ENCODE measurements at regions not wholly inside any gene's neighbourhood (a gene's known extent, or its start where the extent isn't known, plus 50 kb on each side); places are given as distances from the start of the nearest gene placed in this dataset.

DNA sequence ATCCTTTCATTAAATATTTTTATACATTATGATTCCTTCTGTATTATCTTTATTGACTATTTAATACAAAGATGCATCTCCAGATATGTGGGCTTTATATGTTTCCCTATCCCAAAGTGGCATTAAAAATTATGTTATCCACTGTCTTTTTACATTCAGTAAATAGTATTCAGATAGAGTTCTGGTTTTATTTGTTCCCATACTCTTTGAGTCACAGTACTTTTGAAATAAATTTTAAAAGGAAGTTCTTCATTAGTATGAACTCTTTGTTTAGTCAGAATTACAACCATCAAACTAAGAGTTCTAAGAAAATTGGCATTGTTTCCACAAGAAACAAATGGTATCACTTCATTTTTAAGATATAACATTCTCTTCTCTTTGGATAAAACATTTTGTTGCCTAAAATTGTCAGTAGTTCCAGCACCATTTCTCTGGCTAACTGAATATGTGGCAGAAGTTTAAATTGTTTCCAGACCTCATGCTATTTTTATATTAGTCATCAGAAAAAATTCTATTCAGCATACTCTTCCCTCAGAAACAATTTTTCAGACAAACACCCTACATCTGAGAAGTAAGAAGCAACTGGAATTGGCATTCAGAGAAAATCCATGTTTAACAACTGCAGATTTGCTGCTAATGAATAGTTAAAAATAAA lies 88.5 kb upstream of the COL5A2 start:
- Histone ChIP-seq H3K4me1 (peaks cover 0 to 7% (median 0%) of the 10 kb centered on the region in 12 donors), H3K36me3 (no peaks in the 10 kb centered on the region), H3K9me3 (peaks cover 0 to 19% (median 0%) of the 10 kb centered on the region in 12 donors), H3K27ac (peak overlapping the region in 3 of 12 donors; percentile 14 to 29 (median 23)), H3K27me3 (no peaks in the 10 kb centered on the region), H3K4me3 (no peak overlapping the region)
- DNase-seq = no peak
- ATAC-seq = peak in 1 of 4 donors; percentile 39
- no peak for TF ChIP-seq POLR2A (IDR thresholded peaks at IDR 0.05)
- TF ChIP-seq, protein P1, sequence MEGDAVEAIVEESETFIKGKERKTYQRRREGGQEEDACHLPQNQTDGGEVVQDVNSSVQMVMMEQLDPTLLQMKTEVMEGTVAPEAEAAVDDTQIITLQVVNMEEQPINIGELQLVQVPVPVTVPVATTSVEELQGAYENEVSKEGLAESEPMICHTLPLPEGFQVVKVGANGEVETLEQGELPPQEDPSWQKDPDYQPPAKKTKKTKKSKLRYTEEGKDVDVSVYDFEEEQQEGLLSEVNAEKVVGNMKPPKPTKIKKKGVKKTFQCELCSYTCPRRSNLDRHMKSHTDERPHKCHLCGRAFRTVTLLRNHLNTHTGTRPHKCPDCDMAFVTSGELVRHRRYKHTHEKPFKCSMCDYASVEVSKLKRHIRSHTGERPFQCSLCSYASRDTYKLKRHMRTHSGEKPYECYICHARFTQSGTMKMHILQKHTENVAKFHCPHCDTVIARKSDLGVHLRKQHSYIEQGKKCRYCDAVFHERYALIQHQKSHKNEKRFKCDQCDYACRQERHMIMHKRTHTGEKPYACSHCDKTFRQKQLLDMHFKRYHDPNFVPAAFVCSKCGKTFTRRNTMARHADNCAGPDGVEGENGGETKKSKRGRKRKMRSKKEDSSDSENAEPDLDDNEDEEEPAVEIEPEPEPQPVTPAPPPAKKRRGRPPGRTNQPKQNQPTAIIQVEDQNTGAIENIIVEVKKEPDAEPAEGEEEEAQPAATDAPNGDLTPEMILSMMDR (IDR thresholded peaks at IDR 0.05) = no peak
- intact Hi-C loops (cut with DNase I) = loop anchor here in 1 of 10 donors (10.0 kb wide), 1 partner anchor 63 kb away; no protein-coding TSS in a partner anchor

DNA sequence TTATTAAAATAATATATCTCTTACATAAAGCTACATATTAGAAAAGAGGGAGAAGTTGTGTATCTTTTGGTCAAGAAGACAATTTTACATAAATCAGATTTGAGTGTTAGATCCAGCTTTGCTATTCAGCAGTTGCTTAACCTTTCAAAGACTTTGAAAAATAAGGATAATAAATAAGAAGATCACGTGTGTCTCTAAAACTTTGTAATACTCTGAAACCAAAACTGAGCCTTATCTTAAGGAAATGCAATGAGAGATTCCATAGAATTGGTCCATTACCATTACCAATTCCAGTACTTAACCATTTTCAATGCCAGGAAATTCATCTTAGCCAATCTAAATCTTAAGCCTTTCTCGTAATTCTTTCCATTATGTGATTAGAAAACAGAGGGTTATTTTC lies 89.2 kb upstream of the COL5A2 start:
- H3K27ac ChIP-seq = no peak overlapping the region
- no peak for ATAC-seq

DNA sequence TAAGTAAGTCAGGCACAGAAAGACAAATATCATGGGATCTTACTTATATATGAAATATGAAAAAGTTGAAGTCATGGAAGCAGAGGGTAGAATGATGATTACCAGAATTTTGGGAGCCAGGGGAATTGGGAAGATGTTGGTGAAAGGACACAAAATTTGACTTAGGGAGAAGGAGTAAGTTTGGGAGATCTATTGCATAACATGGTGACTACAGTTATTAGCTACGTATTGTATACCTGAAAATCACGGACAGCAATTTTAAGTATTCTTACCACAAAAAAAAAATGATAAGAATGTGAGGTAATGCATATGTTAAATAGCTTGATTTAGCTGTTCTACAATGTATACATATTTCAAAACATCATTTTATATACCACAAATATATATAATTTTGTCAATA lies 94.2 kb upstream of the COL5A2 start:
- no peaks in the 10 kb centered on the region for H3K27me3 ChIP-seq
- no peak overlapping the region for H3K27ac ChIP-seq
- DNase-seq (no peak), ATAC-seq (no peak)
- intact Hi-C loops (cut with DNase I) = no loop called here
- peaks cover 0 to 6% (median 0%) of the 10 kb centered on the region in 12 donors for H3K9me3 ChIP-seq
- WGBS, 4 donors = 46 to 74% (median 49%) methylated on average over 2 of the region's 2 CpGs
- TF ChIP-seq, protein P1 (IDR thresholded peaks at IDR 0.05) = no peak
- no peak for TF ChIP-seq POLR2A (IDR thresholded peaks at IDR 0.05)
- H3K4me3 ChIP-seq = no peak overlapping the region
- no peaks in the 10 kb centered on the region for H3K36me3 ChIP-seq
- no peaks in the 10 kb centered on the region for H3K4me1 ChIP-seq

More for the DNA sequence above, 89.2 kb upstream of the COL5A2 start:
- Histone ChIP-seq H3K36me3 (no peaks in the 10 kb centered on the region), H3K4me1 (peaks cover 0 to 7% (median 0%) of the 10 kb centered on the region in 12 donors), H3K27me3 (no peaks in the 10 kb centered on the region), H3K4me3 (no peak overlapping the region), H3K9me3 (peaks cover 0 to 19% (median 0%) of the 10 kb centered on the region in 12 donors)
- no peak for TF ChIP-seq POLR2A (IDR thresholded peaks at IDR 0.05)
- TF ChIP-seq, protein P1 (IDR thresholded peaks at IDR 0.05) = no peak
- DNase-seq = no peak
- 81 to 94% (median 89%) methylated on average over 2 of the region's 2 CpGs for WGBS, 4 donors
- intact Hi-C loops (cut with DNase I) = loop anchor here in 1 of 10 donors (10.0 kb wide), 1 partner anchor 64 kb away; no protein-coding TSS in a partner anchor

DNA sequence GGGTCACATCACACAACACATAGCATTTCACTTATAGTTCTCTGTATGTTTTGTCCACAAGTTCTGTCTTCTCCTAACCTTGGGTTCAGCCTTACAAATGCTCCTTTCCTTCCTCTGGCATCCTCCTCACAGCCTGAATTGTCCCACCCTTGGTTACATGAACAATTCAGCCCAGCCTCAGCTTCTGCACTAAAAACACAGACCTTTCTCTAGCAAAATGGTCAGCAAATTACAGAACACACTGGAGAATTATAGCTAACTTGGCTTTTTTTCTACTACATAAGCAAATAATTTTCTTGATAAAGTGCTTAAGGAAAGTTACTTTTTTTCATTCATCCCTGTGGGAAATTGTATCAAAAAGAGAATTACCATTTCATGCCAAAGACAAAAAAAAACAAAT lies 94.8 kb upstream of the COL5A2 start:
- Histone ChIP-seq H3K36me3 (no peaks in the 10 kb centered on the region), H3K9me3 (peaks cover 0 to 6% (median 0%) of the 10 kb centered on the region in 12 donors), H3K4me1 (no peaks in the 10 kb centered on the region), H3K4me3 (no peak overlapping the region), H3K27me3 (no peaks in the 10 kb centered on the region), H3K27ac (no peak overlapping the region)
- intact Hi-C loops (cut with DNase I) = no loop called here
- ATAC-seq = no peak
- TF ChIP-seq, protein P1 (IDR thresholded peaks at IDR 0.05) = no peak
- no peak for TF ChIP-seq POLR2A (IDR thresholded peaks at IDR 0.05)
- no peak for DNase-seq

Data from heart left ventricle (tissue), 16 donors.